ENCODE measurements at regions not wholly inside any gene's neighbourhood (a gene's known extent, or its start where the extent isn't known, plus 50 kb on each side); places are given as distances from the start of the nearest gene placed in this dataset.

- no peak for TF ChIP-seq JUNB (IDR thresholded peaks at IDR 0.05)
- no peak for TF ChIP-seq NR2C1 (IDR thresholded peaks at IDR 0.05)
- TF ChIP-seq RB1 (IDR thresholded peaks at IDR 0.05; ENCODE audit: borderline replicate concordance): no peak
- no peak for TF ChIP-seq RUNX3 (IDR thresholded peaks at IDR 0.05; ENCODE audit: low read length)
- no peak for TF ChIP-seq YY1 (IDR thresholded peaks at IDR 0.05; ENCODE audit: low read depth, low read length)
- no peak for TF ChIP-seq PML (IDR thresholded peaks at IDR 0.05; ENCODE audit: low read length)
- H4K20me1 ChIP-seq (ENCODE audit: control insufficient read depth, insufficient read depth): no peaks in the 10 kb centered on the region
- ChIA-PET RAD21 (ENCODE audit: unreplicated experiment) (no interaction called here), POLR2A (no interaction called here), SMC1A (ENCODE audit: uncharacterized antibody, unreplicated experiment) (no interaction called here), CTCF (no interaction called here)
- no peak overlapping the region for H2AFZ ChIP-seq (ENCODE audit: control insufficient read depth, low read depth, low read length)
- no peaks in the 10 kb centered on the region for H3K79me2 ChIP-seq (ENCODE audit: control insufficient read depth, insufficient read depth, low read length)
- H3K9ac ChIP-seq (ENCODE audit: control insufficient read depth, insufficient read depth, low read length): no peak overlapping the region
- in situ Hi-C loops (cut with MboI): no loop called here
- no peaks in the 10 kb centered on the region; the same call in 2 of the 3 replicates for H3K9me3 ChIP-seq (replicated peaks; ENCODE audit: control insufficient read depth, insufficient read depth, low read length)
- BruUV-seq (replicated peaks): no TSS peak
- no peaks in the 10 kb centered on the region for H3K4me1 ChIP-seq (ENCODE audit: control insufficient read depth, insufficient read depth, low read length)
- H3K4me3 ChIP-seq: no peak overlapping the region
- ATAC-seq: no peak; the same call in 2 of the 3 replicates
- H3K27ac ChIP-seq (ENCODE audit: control insufficient read depth, insufficient read depth): no peak overlapping the region
- no peak overlapping the region for H3K4me2 ChIP-seq (ENCODE audit: control insufficient read depth, insufficient read depth)
- no peaks in the 10 kb centered on the region for H3K27me3 ChIP-seq (replicated peaks in 1 of 2; ENCODE audit: control insufficient read depth in 2 of 2, insufficient read depth in 2 of 2, low read length in 1 of 2)
- intact Hi-C loops (cut with micrococcal nuclease; ENCODE audit: unreplicated experiment): no loop called here
- FAIRE-seq: no peak
- WGBS (ENCODE audit: insufficient coverage, insufficient replicate concordance, low lambda C conversion rate, missing lambda C conversion rate): 59% methylated on average over 8 of the region's 8 CpGs
- DNase-seq (ENCODE audit: low read depth, low spot score): no peak
- no peaks in the 10 kb centered on the region for H3K36me3 ChIP-seq (ENCODE audit: control insufficient read depth in 2 of 2, insufficient read depth in 2 of 2, low read length in 1 of 2)
These were observed 117.2 kb upstream of the THBS2 start for GRCh38 chr6:169370666-169371343.

DNA sequence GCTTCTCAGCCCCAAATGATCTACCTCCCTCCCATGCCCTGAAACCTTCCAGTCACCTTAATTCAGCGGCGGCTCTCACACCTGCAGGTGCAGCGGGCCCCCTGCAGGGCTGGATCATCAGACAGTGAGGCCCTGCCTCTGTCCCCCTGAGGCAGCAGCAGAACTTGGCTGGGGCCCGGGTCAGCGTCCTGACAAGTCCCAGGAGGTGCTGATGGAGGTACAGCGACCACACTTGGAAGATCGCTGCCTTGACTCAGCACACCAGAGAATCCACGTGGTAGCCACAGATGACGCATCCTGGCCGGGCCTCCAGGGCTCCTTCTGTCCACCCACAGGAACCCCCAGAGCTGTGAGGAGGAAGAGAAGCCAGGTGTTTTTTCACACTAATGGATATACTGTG is 116.4 kb upstream of the THBS2 start:
- POLR2A ChIA-PET: no interaction called here
- Histone ChIP-seq H3K79me2 (ENCODE audit: control insufficient read depth, insufficient read depth, low read length) (no peaks in the 10 kb centered on the region), H3K9ac (ENCODE audit: control insufficient read depth, insufficient read depth, low read length) (no peak overlapping the region), H3K4me2 (ENCODE audit: control insufficient read depth, insufficient read depth) (no peak overlapping the region), H3K4me1 (ENCODE audit: control insufficient read depth, insufficient read depth, low read length) (no peaks in the 10 kb centered on the region), H3K9me3 (replicated peaks; ENCODE audit: control insufficient read depth, insufficient read depth, low read length) (no peaks in the 10 kb centered on the region; the same call in 2 of the 3 replicates), H4K20me1 (ENCODE audit: control insufficient read depth, insufficient read depth) (no peaks in the 10 kb centered on the region), H2AFZ (ENCODE audit: control insufficient read depth, low read depth, low read length) (no peak overlapping the region), H3K27me3 (replicated peaks in 1 of 2; ENCODE audit: control insufficient read depth in 2 of 2, insufficient read depth in 2 of 2, low read length in 1 of 2) (no peaks in the 10 kb centered on the region), H3K36me3 (ENCODE audit: control insufficient read depth in 2 of 2, insufficient read depth in 2 of 2, low read length in 1 of 2) (no peaks in the 10 kb centered on the region), H3K27ac (ENCODE audit: control insufficient read depth, insufficient read depth) (no peak overlapping the region), H3K4me3 (no peak overlapping the region)
- CTCF ChIA-PET: no interaction called here
- 72% methylated on average over 10 of the region's 10 CpGs for WGBS (ENCODE audit: insufficient coverage, insufficient replicate concordance, low lambda C conversion rate, missing lambda C conversion rate)
- no TSS peak for BruUV-seq (replicated peaks)
- in situ Hi-C loops (cut with MboI) (no loop called here), intact Hi-C loops (cut with micrococcal nuclease; ENCODE audit: unreplicated experiment) (no loop called here)
- SMC1A ChIA-PET (ENCODE audit: uncharacterized antibody, unreplicated experiment): no interaction called here
- DNase-seq (ENCODE audit: low read depth, low spot score) (no peak), FAIRE-seq (no peak), ATAC-seq (no peak)
- RAD21 ChIA-PET (ENCODE audit: unreplicated experiment): no interaction called here
- TF ChIP-seq POLR2AphosphoS2 (IDR thresholded peaks at IDR 0.05; ENCODE audit: low read depth, low read length) (no peak), SIN3A (IDR thresholded peaks at IDR 0.05; ENCODE audit: low read depth, low read length) (no peak), PBX3 (IDR thresholded peaks at IDR 0.05; ENCODE audit: insufficient replicate concordance, low read depth, low read length) (no peak), HDAC6 (IDR thresholded peaks at IDR 0.05; ENCODE audit: unreplicated experiment) (no peak), FOXM1 (IDR thresholded peaks at IDR 0.05; ENCODE audit: low read depth, low read length) (no peak), POLR2AphosphoS5 (IDR thresholded peaks at IDR 0.05; ENCODE audit: low read length) (no peak), TCF7 (IDR thresholded peaks at IDR 0.05; ENCODE audit: borderline replicate concordance) (no peak), NFYA (IDR thresholded peaks at IDR 0.05; ENCODE audit: borderline replicate concordance, low read depth, low read length) (no peak)
- TF ChIP-seq, protein P1, sequence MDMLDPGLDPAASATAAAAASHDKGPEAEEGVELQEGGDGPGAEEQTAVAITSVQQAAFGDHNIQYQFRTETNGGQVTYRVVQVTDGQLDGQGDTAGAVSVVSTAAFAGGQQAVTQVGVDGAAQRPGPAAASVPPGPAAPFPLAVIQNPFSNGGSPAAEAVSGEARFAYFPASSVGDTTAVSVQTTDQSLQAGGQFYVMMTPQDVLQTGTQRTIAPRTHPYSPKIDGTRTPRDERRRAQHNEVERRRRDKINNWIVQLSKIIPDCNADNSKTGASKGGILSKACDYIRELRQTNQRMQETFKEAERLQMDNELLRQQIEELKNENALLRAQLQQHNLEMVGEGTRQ (IDR thresholded peaks at IDR 0.05; ENCODE audit: borderline replicate concordance, low read depth, low read length): no peak
- TF ChIP-seq, protein P2, sequence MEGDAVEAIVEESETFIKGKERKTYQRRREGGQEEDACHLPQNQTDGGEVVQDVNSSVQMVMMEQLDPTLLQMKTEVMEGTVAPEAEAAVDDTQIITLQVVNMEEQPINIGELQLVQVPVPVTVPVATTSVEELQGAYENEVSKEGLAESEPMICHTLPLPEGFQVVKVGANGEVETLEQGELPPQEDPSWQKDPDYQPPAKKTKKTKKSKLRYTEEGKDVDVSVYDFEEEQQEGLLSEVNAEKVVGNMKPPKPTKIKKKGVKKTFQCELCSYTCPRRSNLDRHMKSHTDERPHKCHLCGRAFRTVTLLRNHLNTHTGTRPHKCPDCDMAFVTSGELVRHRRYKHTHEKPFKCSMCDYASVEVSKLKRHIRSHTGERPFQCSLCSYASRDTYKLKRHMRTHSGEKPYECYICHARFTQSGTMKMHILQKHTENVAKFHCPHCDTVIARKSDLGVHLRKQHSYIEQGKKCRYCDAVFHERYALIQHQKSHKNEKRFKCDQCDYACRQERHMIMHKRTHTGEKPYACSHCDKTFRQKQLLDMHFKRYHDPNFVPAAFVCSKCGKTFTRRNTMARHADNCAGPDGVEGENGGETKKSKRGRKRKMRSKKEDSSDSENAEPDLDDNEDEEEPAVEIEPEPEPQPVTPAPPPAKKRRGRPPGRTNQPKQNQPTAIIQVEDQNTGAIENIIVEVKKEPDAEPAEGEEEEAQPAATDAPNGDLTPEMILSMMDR (IDR thresholded peaks at IDR 0.05 in 2 of 3, conservative IDR thresholded peaks at IDR 0.05 in 1 of 3; ENCODE audit: control insufficient read depth in 2 of 3, extremely low read depth in 1 of 3, insufficient read depth in 1 of 3, low read depth in 3 of 3, low read length in 3 of 3): no peak
